ENCODE measurements at regions not wholly inside any gene's neighbourhood (a gene's known extent, or its start where the extent isn't known, plus 50 kb on each side); places are given as distances from the start of the nearest gene placed in this dataset.
"Not testable (repeated sequence)": the region's sequence is repeated elsewhere in the genome, so short reads cannot be mapped to it uniquely, and the experiment has no call there.

DNA sequence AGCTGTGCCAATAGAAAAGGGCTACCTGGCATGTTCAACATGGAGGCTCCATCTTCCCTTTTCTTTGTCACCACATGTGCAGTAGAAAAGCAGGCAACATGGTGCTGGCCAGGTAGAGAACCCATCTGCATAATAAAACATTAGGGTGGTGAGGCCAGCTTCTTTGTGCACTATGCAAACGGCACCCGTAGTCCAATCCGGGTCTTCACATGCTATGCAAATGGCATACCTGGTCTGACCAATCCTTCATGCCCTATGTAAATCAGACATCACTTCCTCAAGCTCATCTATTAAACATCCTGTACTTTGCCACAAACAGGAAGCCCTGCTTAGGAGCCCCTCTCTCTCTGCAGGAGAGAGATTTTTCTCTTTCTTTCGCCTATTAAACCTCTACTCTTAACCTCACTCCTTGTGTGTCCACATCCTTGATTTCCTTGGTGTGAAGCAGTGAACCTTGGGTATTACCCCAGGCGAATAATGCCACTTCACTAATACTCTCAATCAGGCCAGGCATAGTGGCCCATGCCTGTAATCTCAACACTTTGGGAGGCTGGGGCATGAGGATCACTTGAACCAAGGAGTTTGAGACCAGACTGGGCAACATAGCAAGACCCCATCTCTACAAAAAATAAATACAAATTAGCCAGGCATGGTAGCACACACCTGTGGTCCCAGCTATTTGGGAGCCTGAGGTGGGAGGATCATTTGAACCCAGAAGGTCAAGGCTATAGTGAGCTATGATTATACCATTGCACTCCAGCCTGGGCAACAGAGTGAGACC lies 111.3 kb upstream of the MRI1 start:
- no peak for DNase-seq

DNA sequence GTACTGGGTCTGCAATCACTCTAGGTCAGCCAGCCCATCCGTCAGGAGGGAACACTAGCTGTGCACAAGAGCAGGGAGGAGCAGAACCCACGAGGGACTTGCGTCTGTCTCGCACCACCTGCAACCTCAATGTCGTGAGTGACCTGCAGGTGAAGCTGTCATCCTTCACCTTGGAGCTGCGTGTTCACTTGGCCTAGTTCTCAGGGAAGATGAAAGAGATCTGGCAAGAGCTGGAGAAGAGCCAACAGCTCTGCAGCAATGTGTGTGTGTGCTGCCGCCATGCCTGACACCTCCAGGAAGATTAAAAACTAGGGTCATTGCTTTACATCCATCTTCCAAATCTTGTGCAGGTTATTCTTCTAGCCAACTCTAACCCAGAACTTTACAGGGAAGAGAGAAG lies 117.6 kb upstream of the MRI1 start:
- DNase-seq, result no peak

GRCh38 chr19:13644645-13645044 lies 119.7 kb upstream of the MRI1 start:
- no peak for DNase-seq

DNA sequence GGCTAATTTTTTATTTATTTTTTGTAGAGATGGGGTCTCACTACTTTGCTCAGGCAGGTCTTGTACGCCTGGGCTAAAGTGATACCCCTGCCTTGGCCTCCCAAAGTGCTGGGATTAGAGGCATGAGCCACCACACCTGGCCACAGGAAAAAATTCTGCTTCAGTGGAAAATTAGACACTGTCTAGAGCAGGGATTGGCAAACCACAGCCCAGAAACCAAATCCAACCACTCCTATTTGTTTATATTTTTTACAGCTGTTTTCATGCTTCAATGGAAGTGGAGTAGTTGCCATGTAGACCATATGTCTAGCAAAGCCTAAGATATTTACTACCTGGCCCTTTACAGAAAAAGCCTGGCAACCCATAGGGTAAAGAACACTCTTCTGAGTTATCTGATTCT lies 123.7 kb upstream of the MRI1 start:
- DNase-seq, result no peak

DNA sequence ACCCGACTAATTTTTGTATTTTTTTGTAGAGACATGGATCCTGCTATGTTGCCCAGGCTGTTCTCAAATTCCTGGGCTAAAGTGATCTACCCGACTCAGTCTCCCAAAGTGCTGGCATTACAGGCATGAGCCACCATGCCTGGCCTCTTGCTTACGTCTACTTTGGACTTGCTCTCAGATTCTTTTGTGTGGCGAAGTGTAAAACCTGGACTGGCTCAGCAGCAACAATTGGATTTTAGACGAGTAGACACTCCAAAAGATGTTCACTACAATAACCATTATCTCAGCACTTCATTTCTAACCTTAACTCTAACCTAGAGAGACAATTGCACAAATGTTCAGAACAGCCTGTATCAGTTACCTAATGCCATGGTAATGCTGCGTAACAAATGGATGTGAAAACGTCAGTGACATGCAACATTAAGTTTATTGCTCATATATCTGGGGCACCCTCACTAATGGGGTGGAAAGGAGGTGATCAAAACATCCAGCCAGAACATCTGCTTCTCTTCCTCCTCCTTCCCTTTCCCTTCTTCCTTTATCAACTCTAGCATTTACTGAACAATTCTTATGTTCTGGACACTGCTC lies 124.9 kb upstream of the MRI1 start:
- DNase-seq, result no peak

GRCh38 chr19:13637664-13638063 lies 126.7 kb upstream of the MRI1 start:
- DNase-seq, result no peak

GRCh38 chr19:13634658-13635057 lies 128.4 kb upstream of the CACNA1A start:
- no peak for DNase-seq

GRCh38 chr19:13633522-13633922 lies 127.2 kb upstream of the CACNA1A start:
- no peak for DNase-seq

DNA sequence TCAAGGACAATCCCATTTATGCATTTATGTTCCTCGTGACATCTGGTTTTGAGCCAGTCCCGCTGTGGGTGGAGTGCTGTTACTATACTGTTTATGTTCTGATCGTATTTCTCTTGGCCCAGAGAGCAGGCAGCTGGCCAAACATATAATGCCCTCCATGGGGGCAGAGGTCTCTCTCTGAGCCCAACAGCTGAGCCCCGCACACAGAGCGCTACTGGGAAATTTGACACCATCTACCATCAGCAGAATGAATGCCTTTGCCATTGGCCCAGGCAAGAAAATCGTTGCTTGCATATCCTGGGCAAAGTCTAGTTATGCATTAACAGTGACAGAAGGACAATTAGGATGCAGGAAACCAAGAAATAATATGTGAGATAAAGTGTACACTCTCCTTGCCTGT lies 126.8 kb upstream of the CACNA1A start:
- no peak for DNase-seq

DNA sequence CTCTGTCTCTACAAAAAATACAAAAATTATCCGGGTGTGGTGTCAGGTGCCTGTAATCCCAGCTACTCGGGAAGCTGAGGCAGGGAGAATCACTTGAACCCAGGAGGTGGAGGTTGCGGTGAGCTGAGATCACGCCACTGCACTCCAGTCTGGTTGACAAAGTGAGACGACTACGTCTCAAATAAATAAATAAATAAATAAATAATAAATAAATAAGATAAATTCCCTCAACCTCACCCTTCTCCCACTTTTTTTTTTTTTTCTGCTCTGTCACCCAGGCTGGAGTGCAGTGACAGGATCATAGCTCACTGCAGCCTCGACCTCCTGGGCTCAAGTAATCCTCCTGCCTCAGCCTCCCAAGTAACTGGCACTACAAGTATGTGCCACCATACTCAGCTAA lies 125.9 kb upstream of the CACNA1A start:
- not testable (repeated sequence) for DNase-seq

DNA sequence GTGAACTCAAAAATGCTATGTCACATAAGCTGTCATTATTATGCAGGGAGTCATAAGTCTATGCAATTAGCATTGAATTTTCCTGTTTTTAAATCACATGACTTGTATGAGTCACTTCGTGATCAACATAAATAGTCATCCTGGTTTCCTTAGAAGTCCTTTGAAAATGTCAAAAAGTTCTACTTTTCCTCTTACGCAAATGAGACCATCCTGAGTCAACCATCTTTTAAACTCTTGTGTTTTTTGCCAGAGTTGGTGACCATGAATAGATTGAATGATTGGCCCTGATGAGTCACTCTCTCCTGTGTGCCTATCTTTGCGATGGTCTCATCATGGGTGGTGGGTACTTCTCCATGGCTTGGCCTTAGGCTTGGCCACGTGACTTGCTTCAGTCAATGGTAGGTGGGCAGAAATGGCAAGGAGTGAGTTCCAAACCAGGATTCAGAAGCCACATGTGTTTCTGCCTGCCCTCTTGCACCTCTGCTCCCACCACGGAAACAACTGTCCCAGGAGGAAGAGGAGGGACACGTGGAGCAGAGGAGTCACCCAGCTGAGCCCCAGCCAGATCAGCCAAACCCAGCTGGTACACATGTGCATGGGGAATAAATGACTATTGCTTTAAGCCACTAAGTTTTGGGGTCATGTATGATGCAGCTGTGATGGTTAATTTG lies 123.5 kb upstream of the CACNA1A start:
- DNase-seq, result no peak

GRCh38 chr19:13627531-13627930 lies 121.3 kb upstream of the CACNA1A start:
- no peak for DNase-seq

- no peak for DNase-seq
Measured at GRCh38 chr19:13623716-13624710, 117.7 kb upstream of the CACNA1A start.

DNA sequence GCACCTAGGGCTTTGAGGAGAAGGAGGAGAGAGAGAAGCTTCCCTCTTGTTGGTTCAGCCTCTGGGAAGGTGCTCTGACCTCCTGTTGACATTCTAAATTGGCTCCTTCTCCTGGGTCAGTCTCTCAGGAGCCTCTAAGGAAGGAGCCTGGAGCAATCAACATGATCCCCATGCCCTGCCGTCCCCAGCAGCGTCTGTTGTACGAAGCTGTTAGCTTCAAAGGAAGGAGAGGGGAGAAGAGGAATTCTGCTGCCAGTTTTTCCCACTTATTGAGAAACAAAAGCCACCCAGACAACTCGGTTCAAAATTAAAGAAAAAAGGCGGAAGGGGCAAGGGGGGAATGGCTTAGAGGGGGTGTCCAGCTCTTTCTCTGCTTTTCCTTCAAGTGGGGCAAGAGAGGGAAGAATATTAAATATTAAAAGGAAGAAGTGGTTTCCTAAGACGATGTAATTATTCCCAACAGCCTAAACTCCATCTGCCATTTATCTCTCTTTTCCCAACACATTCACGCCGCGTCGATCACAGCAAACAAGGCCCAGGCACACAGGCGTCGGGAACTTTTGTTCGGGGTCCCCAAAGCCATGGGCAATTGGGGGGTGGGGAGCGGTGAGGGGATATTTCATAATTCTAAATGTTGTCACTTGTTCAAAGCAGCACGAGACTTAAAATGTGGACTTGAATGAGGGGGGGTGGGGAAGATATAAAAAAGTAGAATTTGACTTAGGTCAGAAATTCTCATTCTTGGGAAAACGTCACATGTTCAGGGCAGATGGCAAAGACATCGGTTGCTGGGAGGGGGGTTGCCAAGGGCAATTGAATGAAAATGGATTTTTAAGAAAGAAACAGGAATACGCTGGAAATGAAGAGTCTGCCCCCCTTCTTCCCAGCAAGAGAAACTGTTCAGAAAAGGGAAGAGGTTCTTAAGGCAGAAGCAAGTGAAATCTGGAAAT lies 116.8 kb upstream of the CACNA1A start:
- DNase-seq, result no peak

DNA sequence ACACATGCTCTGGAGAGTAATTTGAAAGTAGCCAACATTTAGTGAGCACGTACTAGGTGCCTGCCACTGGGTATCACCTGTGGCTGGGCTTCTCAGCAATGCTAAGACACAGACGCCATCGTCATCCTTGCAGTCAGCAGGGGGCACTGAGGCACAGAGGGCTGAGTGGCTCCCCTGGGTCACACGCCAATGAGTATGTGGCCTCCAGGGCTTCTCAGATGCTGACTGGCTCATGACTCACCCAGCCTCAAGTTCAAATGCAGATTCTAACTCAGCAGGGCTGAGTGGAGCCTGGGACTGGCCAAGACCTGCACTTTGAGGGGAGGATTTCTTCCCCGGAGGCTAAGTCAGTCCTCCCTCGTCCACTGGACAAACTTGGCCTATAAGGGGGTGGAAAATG lies 115.1 kb upstream of the CACNA1A start:
- DNase-seq, result peak; percentile 53 to 59

DNA sequence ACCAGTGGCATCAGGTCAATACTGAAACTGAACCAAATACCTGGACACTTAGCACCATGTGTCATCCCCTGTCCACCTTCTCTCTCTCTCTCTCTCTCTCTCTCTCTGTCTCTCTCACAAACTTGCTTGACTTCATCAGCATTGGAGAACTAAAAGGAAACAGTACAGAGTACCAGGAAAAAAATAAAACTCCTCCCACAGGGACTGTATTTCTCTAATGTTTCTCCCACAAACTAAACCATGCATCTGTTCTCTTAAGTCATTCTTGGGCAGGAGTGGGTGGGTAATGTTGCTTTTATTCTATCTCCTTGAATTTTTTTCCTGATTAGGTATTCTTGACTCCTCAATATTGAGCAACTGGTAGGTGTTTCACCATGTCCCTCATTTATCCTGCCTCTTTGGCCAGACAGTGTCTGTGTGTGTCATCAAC lies 112.9 kb upstream of the CACNA1A start:
- DNase-seq, result no peak

DNA sequence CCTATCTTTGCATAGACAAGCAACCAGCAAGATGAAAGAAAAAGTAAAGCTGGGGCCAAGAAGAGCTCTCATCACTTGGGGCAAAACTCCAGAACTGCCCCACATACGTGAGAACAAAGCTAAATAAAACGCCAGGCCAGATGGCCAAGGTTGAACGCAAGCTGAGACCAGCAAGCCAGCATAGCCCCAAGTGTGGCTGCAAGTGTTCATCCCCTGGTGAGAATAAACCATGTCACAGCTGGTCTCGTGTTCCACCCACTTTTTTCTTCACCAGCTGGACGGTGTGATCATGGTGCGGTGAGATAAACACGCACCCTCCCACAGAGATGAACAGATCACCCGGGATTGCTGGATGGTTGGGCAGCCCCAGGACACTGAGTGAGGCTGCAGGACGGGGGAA lies 109.6 kb upstream of the CACNA1A start:
- no peak for DNase-seq

GRCh38 chr19:13613447-13613846 lies 107.2 kb upstream of the CACNA1A start:
- DNase-seq, result no peak

DNA sequence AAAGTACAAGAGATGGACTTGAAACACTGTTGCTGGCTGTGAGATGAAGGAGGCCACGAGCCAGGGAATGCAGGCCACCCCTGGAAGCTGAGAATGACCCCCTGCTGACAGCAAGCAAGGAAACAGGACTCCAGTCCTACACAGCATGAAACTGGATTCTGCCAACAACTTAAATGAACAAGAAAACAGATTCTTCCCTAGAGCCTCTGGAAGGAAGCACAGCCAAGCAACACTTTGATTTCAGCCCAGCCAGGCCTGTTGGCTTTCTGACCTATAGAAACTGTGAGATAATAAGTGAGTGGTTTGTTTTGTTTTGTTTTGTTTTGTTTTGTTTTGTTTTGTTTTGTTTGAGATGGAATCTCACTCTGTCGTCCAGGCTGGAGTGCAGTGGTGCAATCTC lies 105.3 kb upstream of the CACNA1A start:
- no peak for DNase-seq

GRCh38 chr19:13610039-13610691 lies 103.9 kb upstream of the CACNA1A start:
- no peak for DNase-seq

DNA sequence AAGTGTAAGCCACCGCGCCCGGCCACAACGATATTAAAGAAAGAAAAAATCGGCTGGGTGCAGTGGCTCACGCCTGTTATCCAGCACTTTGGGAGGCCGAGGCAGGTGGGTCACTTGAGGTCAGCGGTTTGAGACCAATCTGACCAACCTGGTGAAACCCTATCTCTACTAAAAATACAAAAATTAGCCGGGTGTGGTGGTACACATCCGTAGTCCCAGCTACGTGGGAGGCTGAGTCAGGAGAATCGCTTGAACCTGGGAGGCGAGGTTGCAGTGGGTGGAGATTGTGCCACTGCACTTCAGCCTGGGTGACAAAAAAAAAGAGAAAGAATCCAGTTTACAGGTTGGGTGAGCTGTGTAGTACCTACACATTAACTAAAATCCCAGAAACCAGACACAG lies 99.9 kb upstream of the CACNA1A start:
- DNase-seq, result no peak

All from stimulated activated CD4-positive, alpha-beta T cell treated with anti-CD3 and anti-CD28 coated beads, Interleukin-2, amount 100 ng/mL, for 48 hours (primary cell).